ENCODE measurements at regions not wholly inside any gene's neighbourhood (a gene's known extent, or its start where the extent isn't known, plus 50 kb on each side); places are given as distances from the start of the nearest gene placed in this dataset. TPM values are rescaled to one million over a fixed set of nuclear protein-coding genes. Genes with fewer than 3 reads are reported as not detected.

DNA sequence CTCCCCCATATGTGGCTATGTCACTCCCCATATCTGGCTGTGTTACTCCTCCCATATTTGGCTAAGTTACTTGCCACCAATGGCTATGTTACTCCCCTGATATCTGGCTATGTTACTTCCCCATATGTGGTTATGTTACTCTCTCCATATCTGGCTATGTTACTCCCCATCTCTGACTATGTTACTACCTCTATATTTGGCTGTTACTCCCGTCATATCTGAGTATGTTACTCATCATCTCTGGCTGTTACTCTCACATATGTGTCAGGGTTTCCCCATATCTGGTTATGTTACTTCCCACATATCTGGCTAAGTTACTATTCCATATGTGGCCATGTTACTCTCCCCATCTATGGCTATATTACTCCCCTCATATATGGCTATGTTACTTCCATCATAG is 50.3 kb upstream of the MAP10 start:
- Histone ChIP-seq H3K4me1 (peaks cover 13% of the 10 kb centered on the region), H3K36me3 (no peaks in the 10 kb centered on the region), H4K20me1 (ENCODE audit: low read depth) (no peaks in the 10 kb centered on the region), H2AFZ (replicated peaks) (no peak overlapping the region), H3K4me2 (no peak overlapping the region), H3F3A (ENCODE audit: low read depth) (peaks cover 47% of the 10 kb centered on the region), H3K4me3 (no peak overlapping the region), H3K79me2 (ENCODE audit: low read depth) (no peaks in the 10 kb centered on the region), H3K9me3 (ENCODE audit: low read depth) (no peaks in the 10 kb centered on the region), H3K27ac (no peak overlapping the region), H3K27me3 (no peaks in the 10 kb centered on the region), H3K9ac (no peak overlapping the region)
- Mint-ChIP-seq H3K4me3 (no peak overlapping the region), H3K27ac (no peak overlapping the region), H3K27me3 (ENCODE audit: insufficient read depth, low read depth) (no peaks in the 10 kb centered on the region), H3K4me1 (no peaks in the 10 kb centered on the region), H3K36me3 (no peaks in the 10 kb centered on the region), H3K9me3 (no peaks in the 10 kb centered on the region)
- TF ChIP-seq EZH2phosphoT487 (IDR thresholded peaks at IDR 0.05) (no peak), EZH2 (IDR thresholded peaks at IDR 0.05) (no peak)
- TF ChIP-seq, protein P1, sequence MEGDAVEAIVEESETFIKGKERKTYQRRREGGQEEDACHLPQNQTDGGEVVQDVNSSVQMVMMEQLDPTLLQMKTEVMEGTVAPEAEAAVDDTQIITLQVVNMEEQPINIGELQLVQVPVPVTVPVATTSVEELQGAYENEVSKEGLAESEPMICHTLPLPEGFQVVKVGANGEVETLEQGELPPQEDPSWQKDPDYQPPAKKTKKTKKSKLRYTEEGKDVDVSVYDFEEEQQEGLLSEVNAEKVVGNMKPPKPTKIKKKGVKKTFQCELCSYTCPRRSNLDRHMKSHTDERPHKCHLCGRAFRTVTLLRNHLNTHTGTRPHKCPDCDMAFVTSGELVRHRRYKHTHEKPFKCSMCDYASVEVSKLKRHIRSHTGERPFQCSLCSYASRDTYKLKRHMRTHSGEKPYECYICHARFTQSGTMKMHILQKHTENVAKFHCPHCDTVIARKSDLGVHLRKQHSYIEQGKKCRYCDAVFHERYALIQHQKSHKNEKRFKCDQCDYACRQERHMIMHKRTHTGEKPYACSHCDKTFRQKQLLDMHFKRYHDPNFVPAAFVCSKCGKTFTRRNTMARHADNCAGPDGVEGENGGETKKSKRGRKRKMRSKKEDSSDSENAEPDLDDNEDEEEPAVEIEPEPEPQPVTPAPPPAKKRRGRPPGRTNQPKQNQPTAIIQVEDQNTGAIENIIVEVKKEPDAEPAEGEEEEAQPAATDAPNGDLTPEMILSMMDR (IDR thresholded peaks at IDR 0.05) = no peak
- DNase-seq (ENCODE audit: low spot score) = no peak

Small RNA genes in the stretch of these regions (small RNA-seq; reads per million reads assigned to genes)
- gene RNU6-1211P = not detected

All from neural progenitor cell (in vitro differentiated cells).